NCI-H226 (cell line): ENCODE measurements at regions not wholly inside any gene's neighbourhood (a gene's known extent, or its start where the extent isn't known, plus 50 kb on each side); places are given as distances from the start of the nearest gene placed in this dataset.
A peak's percentile ranks its signal among the peaks of the same experiment; 100 is the strongest.

ENCODE experiments used
- DNase-seq: peaks from one replicate; pipeline ENCODE4 v3.0.0-alpha.2; 2015

DNA sequence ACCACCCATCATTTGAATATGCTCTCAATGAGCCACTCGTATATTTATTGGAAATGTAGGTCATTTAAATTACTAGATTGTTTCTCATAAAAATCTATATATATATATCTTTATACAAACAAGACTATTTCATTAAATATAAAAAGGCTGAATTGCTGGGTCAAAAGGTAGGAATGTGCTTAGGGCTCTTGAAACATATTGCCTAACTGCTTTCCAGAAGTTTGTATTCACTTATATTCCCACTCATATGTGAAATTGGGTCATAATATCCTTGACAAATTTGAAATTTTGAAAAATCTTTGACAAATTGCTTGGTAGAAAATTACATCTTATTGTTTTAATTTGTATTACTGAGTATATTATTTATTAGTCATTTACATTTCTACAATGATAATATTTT is 999.8 kb upstream of the CDH2 start:
- no peak for DNase-seq

DNA sequence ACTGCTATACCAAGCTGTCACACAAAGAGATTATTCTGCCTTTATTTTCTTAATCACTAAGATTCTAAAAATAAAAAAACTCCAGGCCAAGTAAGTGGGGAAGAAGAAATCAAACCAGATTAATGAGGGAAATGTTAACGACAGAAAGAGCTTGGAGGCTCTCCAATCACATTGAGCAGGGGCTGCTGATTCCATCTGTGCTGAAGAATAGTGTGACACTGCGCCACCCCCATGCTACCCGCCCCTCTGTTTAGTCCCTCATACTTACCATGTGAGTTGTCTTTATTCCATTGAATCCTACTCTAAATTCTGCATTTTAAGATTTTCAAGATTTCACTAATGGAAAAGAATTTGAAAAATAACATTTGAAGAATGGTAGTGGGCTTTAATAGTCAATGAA is 998.0 kb upstream of the CDH2 start:
- DNase-seq: no peak

GRCh38 chr18:29172756-29173067 is 995.8 kb upstream of the CDH2 start:
- DNase-seq: no peak

- no peak for DNase-seq
Measured at GRCh38 chr18:29171892-29172755, 995.2 kb upstream of the CDH2 start.

DNA sequence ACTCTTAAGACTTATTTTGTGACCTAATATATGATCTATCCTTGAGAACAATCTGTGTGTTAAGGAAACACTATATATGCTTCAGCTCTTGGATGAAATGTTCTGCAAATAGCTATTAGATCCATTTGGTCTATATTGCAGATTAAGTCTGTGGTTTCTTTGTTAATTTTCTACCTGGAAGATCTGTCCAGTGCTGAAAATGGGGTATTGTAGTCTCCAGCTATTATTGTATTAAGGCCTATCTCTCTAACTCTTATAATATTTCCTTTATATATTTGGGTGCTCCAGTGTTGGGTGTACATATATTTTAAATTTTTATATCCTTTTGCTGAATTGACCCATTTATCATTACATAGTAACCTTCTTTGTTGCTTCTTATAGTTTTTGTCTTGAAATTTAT is 992.7 kb upstream of the CDH2 start:
- DNase-seq: no peak

- DNase-seq: peak; percentile 96
Measured at GRCh38 chr18:29164993-29165599, 988.2 kb upstream of the CDH2 start.

DNA sequence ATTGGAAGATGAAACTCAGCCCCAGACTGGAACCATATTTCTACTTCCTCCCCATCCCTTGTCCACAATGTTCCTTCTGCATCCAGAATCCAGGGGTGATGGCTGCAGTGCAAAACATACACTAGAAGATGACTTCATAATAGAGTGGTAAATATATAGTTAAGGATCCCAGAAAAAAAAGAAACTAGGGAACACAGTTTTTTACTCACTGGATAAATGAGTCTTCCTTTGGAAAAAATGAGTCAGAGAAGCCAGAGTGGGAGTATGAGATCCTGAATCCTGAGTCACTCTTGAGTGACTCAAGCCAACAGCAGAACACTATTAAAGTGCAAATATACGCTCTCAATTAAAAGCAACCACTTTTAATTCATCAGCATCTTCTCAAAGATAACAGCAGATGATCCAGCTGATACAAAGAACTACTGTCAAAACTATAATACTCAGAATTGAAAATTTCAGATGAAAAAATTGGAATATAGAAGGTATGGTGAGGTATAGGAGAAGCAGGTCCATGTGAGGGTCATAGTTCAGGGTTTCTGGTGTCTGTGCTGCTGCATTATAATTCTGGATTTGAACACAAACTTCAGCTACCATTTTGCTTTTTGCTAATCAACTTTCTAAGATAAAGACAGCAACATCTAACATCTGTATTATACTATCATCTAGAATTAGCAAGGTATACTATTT is 987.2 kb upstream of the CDH2 start:
- peak; percentile 93 for DNase-seq

- no peak for DNase-seq
Measured at GRCh38 chr18:29163596-29163995, 986.7 kb upstream of the CDH2 start.

DNA sequence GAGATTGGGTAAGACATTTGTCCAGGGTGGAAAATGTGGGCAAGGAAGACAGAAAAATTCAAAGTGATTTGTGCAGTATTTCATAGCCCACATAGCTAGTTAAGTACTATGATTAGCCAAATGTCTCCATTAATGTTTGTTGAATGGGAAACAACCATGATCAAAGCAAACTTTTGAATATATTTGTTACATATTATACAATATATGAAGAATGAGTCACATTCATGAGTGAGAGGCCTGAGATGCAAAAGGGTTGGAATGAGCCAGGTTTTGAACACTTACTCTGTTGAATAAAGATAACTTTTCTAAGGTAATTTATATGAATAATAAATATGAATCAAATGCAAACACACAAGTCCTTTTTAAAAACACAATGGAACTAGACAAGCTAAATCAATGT is 984.5 kb upstream of the CDH2 start:
- no peak for DNase-seq

GRCh38 chr18:29160170-29160569 is 983.2 kb upstream of the CDH2 start:
- DNase-seq: no peak

DNA sequence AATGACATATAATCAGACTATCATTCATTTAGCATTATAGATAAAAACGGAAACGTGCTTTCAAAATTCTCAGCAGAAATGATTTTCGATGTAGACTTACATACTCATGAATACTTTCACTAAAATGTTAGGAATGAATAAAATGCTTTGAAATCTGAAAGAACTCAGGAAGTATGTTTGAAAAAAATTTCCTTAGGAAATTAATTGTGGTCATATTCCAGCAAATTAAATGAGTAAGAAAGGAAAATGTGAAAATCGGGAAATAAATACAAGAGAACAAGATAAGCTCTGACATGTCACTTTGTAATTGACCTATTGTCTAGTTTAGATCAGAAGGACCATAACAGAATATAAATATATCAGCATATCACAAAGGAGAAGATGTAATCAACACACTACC is 981.0 kb upstream of the CDH2 start:
- no peak for DNase-seq

DNA sequence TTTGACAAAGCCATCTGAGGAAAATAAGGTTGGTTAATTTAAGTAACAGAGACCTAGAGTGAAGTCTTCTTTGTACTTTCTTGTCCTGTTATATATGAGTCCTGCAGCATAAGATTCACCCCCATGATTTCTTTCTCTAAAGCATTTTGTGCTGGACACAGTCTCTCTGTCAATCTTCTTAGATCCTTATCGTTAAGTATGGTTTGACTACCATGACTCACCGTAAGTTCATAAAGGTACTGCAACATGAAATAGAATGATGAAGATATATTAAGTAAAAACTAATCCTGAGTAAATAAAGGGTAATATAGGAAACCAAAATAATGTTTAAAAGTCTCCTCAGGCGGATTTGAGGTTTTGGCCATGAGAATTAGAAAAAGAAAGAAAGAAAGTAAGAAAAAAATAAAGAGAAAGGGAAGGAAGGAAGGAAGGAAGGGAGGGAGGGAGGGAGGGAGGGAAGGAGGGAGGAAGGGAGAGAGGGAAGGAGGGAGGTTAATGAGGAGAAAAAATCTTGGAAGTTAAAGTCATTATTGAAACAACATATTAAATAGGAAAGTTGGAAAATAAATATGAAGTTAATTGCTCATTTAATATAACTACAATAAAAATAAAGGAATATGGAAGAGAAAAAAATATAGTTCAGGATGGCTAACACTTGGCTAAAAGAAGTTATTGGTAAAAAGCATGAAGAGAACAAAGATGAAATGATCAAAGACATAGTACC is 980.3 kb upstream of the CDH2 start:
- DNase-seq: no peak

DNA sequence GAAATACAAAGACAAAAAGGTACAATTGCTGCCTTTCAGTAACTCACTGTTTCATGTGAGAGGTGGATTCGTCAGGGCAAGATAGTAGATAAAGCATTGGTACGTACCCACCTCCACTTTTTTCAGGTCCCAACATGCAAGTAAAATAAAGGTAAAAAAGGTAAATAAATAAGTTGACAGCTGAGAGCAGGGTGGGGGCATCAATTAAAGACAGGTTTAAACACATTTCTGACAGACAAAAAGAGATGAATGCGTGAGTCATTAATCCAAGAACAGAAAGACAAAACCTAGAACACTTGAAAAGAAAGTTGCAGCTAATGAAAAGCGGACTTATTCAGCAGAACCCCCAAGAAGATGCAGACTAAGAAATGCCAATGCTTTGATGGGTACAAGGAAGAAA is 979.6 kb upstream of the CDH2 start:
- DNase-seq: no peak

GRCh38 chr18:29154758-29155725 is 978.1 kb upstream of the CDH2 start:
- DNase-seq: peak; percentile 67

DNA sequence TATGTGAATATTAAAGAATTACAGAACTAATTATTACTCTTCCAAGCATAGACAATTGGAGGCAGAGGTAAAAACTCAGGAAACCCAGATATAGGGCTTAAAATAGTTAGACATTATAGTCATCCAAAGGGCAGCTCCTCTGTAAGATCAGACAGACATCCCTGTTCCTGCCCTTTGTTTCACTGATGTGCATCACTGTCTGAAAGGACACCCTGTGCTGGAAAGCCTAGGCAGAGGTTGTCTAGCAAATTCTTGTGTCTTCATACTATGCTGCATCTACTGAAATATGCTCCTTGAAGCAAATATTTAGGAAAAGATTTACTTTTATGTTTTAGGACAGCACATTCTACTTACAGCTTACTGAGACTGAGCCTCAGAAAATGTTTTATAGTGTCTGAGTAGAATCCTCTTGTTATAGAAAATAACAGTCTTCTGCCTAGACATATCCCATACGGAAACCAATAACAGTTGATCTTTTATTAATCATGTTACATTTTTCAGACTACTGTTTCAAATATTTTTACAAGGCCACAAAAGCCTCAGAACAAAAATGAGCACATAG is 977.3 kb upstream of the CDH2 start:
- DNase-seq: peak; percentile 25

- no peak for DNase-seq
Measured at GRCh38 chr18:29153091-29153490, 976.2 kb upstream of the CDH2 start.

DNA sequence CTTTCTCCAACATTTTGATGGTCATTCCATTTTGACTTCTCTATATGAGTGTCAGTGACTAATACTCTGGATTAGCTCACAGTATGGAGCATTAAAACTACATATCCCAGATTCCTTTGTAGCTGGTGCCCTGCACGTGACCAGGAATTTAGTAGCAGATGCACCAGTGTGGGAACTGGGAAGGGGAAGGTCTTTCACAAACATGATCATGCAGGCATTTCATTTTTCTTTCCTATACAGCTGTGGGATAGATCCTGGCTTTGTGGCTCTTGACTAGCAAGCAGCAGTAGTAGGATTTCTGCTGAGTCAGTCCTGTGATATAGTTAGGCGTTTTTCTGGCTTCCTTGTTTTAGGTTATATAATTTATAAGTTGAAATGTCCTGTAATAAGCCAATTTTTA is 971.0 kb upstream of the CDH2 start:
- peak; percentile 75 for DNase-seq

DNA sequence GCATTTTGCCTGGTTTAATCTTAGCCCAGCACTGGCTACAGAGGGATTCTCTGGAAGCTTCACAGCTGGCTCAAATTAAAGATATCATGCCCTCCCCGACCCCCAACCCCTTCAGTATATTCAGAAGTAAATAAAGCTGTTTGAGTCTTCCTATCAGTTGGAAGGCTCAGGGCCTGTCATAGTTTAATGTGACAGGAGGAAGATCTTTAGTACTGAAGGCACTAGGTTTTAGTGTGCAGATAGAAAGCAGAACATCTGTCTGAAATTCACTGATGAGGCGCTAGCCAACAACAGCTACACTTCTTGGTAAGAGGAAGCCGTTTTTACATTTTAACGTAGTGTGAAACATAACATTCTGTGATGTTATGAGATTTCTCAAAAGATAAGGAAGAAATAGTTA is 969.1 kb upstream of the CDH2 start:
- DNase-seq: no peak

- no peak for DNase-seq
Measured at GRCh38 chr18:29140590-29140989, 963.7 kb upstream of the CDH2 start.

DNA sequence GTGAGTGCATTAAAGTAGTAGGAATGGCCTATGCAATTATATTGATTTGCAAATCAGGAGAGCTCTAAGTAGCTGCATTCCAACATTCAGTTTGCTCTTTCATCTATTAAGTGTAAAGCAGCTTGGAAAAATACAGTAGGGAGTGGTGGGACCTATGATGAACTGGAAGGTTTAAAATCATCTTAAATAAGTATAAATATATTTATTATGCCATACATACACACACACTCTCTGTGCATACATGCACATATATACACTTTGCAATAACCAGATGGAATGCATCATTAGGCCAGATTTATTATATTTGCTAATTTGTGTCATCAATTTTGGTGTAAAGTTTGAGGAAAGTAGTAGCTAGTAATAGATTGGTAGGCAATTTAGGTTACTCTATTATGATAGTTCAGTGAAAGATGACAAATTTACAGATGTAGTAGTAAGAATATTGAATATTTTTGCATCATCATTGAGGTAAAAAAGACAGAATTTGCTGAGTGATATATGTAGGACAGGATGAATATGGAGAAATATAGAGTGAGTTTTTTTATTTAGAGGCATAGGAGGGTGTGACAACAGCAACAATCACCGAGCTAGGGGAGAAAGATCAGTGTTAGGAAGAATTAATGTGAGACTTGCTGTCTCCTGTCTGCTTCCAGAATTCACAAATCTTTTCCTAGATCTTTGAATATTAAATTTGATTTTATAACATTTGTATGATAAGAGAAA is 961.0 kb upstream of the CDH2 start:
- no peak for DNase-seq
